Sciatic nerve (tissue), 2 donors: ENCODE measurements at regions not wholly inside any gene's neighbourhood (a gene's known extent, or its start where the extent isn't known, plus 50 kb on each side); places are given as distances from the start of the nearest gene placed in this dataset.

Source experiments
- ATAC-seq: fragments of 200-7000 bp; cut with Tn5 transposase; one replicate; pipeline ENCODE4 v1.9.1; 2020; ENCODE audit warnings: mild to moderate bottlenecking, moderate library complexity
- DNase-seq: peaks from one replicate; pipeline ENCODE4 v3.0.0-alpha.2; 2020; ENCODE audit warnings: low spot score
- intact Hi-C: fragments of 100-400 bp; cut with DNase I; formaldehyde crosslinking; loops from one replicate; pipeline ENCODE4 v1.14.2; 2022
- donor health status: DM: no; HTN: no; CAD: no.
- donor health status: DM: no; HTN: no; CAD: no.

DNA sequence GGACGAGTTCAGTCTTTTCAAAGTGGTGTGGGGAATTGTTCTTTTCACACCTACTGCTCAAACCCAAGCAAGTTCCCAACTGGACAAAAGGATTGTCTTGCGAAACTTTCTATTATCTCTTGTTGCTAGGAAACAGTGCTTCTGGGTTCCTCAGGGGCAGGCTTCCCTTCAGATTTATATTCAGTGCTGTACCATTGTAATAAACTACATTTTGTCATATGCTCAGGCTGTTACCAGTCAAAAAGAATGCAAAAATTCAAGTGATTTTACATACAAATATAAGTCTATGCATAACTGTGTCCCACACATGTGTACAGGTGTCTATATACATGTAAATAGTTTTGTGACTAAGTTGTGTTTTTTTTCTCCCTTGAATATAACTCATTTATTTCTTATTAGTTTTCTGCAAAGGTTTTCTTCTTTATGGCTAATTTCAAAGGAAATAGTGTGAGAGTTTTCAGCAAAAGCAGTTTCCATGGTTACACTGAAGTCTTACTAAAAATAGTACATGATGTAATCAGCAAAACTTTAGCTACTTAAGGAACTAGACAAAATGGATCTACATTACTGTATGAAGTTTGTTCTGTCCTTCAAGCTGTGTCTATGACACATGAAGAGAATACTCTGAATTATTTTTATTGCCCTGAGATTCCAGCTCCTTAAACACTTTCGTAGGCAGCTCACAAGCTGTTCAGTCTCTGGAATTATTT lies 430.2 kb upstream of the TMPO start:
- no peak for DNase-seq
- ATAC-seq: no peak
- intact Hi-C loops: no loop called here

DNA sequence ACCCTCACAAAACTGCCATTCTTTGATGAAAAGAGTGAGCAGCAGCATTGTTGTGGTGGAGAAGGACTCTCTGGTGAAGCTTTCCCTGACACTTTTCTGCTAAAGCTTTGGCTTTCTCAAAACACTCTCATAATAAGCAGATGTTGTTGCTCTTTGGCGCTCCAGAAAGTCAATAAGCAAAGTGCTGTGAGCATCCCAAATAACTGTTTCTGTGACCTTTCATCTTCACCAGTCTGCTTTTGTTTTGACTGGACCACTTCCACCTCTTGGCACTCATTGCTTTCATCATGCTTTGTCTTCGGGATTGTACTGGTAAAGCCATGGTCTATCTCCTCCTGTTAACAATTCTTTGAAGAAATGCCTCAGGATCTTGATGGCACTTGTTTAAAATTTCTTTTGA lies 424.7 kb upstream of the TMPO start:
- ATAC-seq (no peak), DNase-seq (no peak)
- intact Hi-C loops: no loop called here

DNA sequence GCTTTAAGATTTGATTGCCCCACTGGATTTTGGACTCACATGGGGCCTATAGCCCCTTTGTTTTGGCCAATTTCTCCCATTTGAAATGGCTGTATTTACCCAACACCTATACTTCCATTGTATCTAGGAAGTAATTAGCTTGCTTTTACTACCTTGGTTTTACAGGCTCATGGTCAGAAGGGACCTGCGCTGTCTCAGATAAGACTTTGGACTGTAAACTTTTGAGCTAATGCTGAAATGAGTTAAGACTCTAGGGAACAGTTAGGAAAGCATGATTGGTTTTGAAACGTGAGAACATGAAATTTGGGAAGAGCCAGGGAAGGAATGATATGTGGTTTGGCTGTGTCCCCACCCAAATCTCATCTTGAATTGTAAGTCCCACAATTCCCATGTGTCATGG lies 419.0 kb upstream of the TMPO start:
- no peak for ATAC-seq
- intact Hi-C loops: no loop called here
- no peak for DNase-seq

DNA sequence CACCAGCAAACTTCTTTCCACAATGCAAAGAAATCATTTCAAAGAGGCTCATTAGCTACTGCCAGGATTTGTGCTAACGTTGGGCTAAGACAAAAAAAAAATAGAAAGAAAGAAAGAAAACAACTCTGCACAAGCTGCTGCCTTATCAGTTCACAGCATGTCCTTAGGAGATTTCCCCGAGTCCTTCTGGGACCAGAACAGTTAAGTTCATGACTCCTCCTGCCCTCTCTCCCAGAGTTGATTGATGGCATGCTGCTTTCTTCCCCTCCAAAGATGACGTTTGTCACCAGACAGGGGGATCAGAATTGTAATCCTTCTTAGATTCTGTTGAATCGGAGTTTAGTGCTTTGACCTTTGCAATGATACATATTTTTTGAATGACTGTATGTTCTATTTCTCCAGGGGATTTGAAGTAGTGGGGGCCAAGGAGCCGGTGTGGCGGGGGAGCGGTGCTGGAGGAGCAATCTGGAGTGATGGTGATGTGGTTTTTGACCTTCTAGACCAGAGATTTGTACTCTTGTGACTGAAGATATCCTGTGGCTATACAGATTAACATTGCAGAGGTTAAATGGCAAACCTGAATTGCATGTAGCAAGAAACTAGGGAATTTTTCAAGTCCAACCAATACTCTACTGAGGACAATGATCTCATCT lies 409.2 kb upstream of the TMPO start:
- ATAC-seq (no peak), DNase-seq (no peak)
- intact Hi-C loops: no loop called here

DNA sequence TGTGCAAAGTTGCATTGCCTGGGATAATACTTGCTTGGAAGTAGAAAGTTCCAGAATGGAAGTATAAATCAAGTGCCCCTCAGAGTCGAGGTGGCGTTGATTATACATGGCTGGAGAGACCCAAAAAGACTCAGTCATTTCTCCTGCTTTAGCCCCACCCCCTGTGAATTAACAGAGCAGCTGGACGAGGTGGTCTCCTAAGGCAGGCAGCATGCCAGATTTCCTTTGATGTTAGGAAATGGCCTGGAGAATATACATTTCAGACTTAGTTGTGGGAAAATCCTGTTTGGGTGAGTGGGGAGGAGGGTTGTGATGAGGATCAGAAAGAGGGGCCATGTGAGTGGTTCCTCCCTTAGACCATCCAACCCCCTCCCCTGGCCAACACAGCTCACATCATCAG lies 406.1 kb upstream of the TMPO start:
- intact Hi-C loops: no loop called here
- ATAC-seq (no peak), DNase-seq (no peak)

DNA sequence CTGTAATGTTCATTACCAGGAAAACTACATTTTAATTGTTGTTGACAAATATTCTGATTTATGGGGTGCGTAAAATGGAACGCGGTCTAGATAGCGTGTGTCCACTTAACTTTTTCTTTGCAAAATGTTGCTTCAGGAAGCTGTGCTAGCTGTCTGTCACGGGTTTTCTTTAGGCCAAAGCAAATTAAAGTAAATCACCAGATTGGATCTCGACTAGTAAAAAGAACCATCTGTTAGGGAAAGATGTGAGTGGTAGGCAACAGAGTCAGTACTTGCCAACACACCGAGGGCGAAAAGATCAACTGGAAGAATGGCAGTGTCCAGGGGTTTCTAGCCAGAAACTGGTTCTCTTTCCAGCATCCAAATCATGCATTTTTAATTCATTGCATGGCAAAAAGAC lies 404.9 kb upstream of the TMPO start:
- DNase-seq (no peak), ATAC-seq (no peak)
- intact Hi-C loops: no loop called here

DNA sequence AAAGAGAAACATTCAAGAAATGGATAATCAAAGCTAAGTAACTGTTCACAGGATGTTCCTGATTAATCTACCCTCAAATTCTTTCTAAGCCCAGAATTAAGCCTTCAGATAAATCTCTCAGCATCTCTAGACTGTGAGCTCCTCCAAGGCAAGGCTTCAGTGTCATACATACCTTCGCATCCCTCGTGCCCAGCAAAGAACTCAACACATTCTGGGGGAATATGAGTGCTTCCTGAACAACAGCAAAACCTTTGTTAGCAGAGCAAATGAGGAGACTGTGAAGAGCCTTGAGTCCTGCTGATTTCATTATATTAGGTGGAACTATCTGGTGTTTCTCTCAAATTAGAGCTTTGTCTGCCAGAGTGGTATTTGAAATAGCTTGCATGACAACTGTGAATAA lies 401.8 kb upstream of the TMPO start:
- no peak for ATAC-seq
- no peak for DNase-seq
- intact Hi-C loops: no loop called here

DNA sequence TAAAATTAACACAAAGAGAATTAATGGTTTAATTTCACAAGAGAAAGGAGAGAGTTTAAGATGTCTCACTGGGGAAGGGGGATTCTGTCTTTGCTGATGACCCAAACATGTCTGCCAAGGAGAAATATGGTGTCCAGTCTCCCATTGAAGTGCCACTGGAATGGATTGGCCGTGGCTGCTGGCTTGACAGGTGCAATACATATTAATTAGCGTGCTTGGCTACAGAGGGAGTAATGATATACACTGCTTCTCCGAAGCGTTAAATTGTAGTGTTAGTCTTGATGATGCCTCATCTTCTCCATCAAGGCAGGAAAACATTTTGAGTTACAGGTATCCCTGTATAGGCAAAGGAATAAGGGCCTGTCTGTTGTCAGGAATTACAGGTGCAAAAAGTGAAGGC lies 393.4 kb upstream of the TMPO start:
- intact Hi-C loops: loop anchor here (10.0 kb wide), 1 partner anchor 1307 kb away; no protein-coding TSS in a partner anchor
- no peak for ATAC-seq
- DNase-seq: no peak

DNA sequence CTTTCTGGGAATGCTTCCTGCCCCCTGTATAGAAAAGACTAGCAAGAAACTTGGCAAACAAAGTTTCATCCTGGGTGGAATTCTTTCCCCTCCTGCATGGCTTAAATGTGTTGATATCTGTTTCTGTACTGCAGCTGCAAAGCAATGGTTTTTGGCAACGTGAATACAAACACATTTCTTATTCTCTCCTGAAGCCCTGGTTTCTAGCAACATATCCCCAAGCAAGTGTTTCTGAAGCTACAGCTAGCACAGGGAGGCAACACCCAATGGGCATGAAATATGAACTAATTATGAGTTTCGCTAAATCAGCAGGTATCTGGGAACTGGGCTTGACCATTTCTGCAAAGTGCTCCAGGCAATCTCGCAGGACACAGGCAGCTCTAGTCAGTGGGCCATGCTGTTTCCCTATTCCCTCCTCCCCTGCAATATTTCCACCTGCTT lies 392.3 kb upstream of the TMPO start:
- DNase-seq (no peak), ATAC-seq (peak; percentile 46)

DNA sequence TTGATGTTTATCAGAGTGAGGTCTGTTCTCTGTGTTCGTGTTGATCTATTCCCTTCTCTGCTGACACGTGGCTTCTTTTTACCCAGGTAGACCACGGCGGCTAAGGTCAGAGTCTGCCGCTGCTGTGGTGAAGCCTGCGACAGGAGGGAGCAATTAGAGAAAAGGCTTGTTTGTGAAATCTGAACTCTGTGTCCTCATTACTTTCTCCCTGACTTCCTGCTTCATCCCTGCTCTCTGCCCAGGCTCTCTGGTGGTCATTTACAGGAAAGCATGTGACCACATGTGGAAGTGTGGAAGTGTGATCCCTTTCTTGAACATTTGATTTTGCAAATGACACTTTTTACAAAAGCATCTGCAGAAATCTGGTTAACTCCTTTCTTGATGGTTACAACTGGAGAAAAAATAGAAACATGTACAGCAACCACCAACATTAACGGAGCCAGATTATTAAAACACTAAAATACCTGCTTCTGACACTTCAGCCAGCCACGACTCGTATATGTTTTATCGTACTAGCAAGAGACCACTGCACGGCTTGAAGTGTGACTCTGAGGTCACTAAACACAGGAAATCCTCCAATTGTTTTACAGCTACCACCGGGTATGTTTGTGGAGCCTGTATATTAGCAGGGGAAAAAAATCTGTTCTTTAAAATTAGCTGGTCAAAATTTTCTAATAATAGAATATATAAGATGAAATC lies 388.6 kb upstream of the TMPO start:
- peak; percentile 71 for ATAC-seq
- no peak for DNase-seq
- intact Hi-C loops: loop anchor here (10.0 kb wide), 1 partner anchor 1312 kb away; no protein-coding TSS in a partner anchor

More for the DNA sequence above, 392.3 kb upstream of the TMPO start:
- intact Hi-C loops: loop anchor here (10.0 kb wide), 1 partner anchor 1308 kb away; no protein-coding TSS in a partner anchor

DNA sequence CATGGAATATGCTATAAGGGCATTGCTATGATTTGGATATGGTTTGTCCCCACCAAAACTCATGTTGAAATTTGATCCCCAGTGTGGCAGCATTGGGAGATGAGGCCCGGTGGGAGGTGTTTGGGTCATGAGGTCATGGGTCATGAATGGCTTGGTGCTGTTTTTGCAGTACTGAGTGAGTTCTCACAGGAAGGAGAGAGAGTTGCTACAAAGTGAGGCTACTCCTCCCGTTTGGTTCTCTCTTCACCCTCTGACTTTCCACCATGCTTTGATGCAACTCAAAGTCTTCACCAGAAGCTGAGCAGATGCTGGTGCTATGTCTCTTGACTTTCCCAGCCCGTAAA lies 388.1 kb upstream of the TMPO start:
- ATAC-seq (peak; percentile 30), DNase-seq (no peak)
- intact Hi-C loops: loop anchor here (10.0 kb wide), 1 partner anchor 1313 kb away; no protein-coding TSS in a partner anchor

DNA sequence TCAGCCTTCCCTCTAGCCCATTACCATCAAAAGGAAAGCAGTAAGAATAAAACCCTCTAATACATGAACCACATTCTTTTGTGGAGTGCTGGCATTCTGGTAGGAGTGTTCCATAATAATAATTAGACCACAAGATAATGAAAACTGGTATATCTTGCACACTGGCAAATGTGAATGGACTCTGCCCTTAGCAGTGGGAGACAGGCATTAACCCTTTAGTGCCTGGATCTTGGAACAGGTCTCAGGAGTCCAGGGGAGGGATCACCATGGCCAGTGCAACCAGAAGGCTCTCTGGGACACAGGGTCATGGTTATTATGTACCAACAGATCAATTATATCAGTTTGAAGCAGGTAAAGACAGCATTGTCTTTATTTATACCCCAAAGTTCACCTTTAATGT lies 387.5 kb upstream of the TMPO start:
- intact Hi-C loops: loop anchor here (10.0 kb wide), 1 partner anchor 1313 kb away; no protein-coding TSS in a partner anchor
- no peak for ATAC-seq
- no peak for DNase-seq

DNA sequence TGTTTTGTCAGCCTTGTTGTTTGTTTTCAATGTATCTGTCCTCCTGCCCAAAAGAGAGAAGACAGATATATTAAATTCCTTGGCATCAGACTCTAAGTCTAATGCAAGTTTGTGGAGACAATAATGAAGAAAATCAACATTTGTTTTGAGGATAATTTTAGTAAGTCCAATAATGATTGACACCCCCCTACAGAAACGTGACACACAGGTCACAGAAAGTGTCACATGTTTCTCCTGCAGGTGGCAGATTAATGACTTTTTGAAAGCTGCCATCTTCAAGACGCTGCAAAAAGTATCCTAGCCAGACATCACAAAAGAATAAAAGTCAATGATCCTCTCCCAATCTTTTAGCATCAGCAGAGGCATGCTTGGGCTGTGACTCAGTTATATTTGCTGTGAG lies 378.8 kb upstream of the TMPO start:
- ATAC-seq (no peak), DNase-seq (no peak)
- intact Hi-C loops: no loop called here

DNA sequence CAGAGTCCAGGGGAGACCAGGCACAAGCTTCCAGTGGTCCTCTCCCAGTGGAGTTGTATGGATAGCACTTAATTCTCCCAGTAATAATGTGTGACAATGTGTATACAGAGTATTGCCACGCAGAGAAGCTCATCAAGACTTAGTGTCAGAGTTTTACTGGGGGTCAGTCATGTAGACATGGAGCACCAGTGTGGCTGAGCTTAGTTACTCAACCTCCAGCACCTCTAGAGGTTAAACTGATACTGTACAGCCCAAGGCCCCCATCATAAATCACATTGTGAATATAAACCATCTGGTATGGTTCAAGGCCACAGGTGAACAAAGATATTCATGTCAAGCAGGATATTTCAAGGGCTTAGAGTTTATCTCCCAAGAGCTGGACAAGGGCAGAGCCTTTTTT lies 378.1 kb upstream of the TMPO start:
- DNase-seq (no peak), ATAC-seq (no peak)
- intact Hi-C loops: no loop called here

DNA sequence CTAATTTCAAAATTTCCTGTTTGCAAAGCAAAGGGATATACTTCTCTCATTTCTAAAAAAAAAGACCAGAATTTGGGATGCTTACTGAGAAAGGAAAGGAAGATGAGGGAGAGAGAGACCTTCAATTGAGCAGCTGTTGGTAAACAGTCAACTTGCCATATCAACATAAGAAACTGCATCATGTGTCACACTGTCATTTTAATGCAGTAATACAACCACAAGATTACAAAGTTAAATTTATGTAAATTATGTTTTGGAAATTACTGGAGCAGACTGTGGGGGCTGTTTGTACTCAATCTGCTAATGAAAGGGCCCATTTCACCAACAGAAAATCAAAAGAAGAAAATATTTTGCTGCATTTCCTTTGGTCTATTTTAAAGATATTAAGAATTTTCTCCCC lies 370.4 kb upstream of the TMPO start:
- no peak for DNase-seq
- intact Hi-C loops: no loop called here
- ATAC-seq: no peak

DNA sequence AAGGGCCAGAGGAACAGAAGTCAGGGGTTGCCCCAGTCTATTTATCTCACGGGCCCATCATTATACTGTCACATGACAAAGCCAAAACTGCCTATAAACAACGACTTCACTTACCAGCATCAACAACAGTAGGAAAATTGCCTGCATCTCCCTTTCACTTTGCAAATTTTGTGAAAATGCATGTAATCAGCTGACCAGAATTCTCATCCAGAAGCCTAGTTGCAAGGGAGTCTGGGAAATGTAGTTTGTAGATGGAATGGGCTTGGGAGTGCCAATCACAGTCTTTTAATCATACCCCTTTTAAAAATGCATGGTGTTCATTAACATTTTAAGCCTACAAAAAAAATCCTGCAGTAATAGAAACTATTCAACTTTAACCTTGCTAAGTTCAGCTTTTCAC lies 369.3 kb upstream of the TMPO start:
- no peak for ATAC-seq
- intact Hi-C loops: no loop called here
- DNase-seq: no peak

DNA sequence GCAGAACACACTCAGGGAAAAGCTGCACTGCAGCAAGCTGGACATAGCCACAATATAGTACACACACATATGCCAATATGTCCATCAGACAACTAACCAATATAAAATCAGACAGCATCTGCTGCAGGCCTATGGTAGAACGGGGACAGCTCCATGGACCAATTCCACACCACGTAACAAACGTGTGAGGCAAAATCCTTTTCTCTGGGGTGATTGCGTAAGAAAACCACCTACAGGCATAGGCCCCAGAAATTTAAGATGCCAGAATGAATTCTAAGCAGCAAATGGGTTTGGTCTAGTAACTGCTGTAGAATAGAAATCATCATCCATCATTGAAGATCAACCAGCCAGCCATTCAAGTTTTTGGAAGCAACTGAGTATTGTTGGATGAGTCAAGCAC lies 368.9 kb upstream of the TMPO start:
- ATAC-seq (no peak), DNase-seq (no peak)
- intact Hi-C loops: no loop called here

DNA sequence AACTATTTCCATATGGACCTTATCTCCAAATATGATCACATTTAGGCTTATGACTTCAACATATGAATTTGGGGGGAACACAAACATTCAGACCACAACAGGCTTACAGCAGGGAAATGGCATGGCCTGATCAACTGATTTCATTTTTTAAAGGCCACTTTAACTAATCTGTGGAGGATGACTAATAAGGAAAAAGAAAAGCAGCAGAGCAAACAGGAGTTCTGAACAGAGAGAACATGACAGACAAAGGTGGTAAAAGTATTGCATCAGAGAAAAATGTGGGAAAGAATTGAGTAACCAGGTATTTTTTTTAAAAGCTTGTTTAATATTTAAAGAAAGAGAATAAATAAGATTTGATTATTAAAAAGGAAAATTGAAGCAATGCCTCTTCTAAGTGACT lies 366.1 kb upstream of the TMPO start:
- intact Hi-C loops: no loop called here
- ATAC-seq (no peak), DNase-seq (no peak)

DNA sequence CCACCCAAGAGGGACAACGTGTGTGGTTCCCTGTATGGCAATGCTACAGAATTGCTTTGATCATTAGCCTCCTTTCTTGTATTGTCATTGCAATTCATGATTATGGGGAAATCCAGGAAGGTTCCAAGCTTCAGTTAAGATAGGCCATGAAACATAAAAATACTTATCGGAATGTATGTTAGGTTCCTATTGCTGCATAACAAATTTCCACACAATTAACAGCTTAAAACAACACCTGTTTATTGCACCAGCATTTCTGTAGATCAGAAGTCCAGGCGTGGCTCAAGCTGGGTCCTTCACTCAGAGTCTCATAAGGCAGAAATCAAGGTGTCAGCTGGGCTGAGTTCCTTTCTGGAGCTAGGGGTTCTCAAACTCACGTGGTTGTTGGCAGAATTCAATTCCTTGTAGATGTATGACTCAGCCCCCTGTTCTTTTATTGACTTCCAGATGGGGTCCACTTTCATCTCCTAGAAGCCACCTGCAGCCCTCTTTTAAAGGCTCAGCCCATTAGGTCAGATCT lies 365.6 kb upstream of the TMPO start:
- no peak for DNase-seq
- no peak for ATAC-seq
- intact Hi-C loops: no loop called here

DNA sequence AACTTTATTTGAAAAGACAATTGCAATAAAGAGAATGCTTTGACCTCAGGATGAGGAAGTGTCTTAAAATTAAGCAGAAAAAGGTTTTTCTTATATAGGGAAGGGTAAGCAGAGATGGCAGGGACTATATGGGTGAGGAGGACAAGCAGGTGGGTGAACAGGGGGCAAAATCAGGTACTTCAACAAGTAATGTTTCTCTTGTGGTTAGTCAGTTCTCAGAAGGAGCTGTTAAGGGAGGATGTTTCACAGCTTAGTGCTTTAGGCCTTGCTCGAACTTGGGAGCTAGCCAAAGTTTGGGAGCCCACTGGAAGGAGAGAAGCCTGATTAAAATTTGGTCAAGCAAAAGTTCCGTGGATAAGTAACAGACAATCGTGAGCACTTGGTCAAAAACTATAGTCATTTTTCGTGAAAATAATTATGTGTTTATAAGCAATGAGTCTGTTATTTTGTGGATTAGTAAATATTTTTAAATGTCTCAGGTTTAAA lies 364.2 kb upstream of the TMPO start:
- DNase-seq (no peak), ATAC-seq (no peak)
- intact Hi-C loops: no loop called here
